Urinary bladder (tissue), 3 donors: ENCODE measurements at regions not wholly inside any gene's neighbourhood (a gene's known extent, or its start where the extent isn't known, plus 50 kb on each side); places are given as distances from the start of the nearest gene placed in this dataset.
A peak's percentile ranks its signal among the peaks of the same experiment; 100 is the strongest.
"Not testable (repeated sequence)": the region's sequence is repeated elsewhere in the genome, so short reads cannot be mapped to it uniquely, and the experiment has no call there.

Source experiments
- DNase-seq: peaks from one replicate; pipeline ENCODE4 v3.0.0-alpha.2; 2015; ENCODE audit errors: extremely low spot score
- H3K27ac ChIP-seq: one replicate; pipeline ENCODE4 v1.5.1; 2013; ENCODE audit warnings: low read depth, mild to moderate bottlenecking, moderate library complexity
- H3K36me3 ChIP-seq: one replicate; pipeline ENCODE4 v1.6.1; 2013; ENCODE audit warnings: mild to moderate bottlenecking, moderate library complexity; ENCODE audit not compliant: insufficient read depth
- H3K4me1 ChIP-seq: one replicate; pipeline ENCODE4 v1.6.1; 2013; ENCODE audit warnings: mild to moderate bottlenecking, moderate library complexity; ENCODE audit not compliant: insufficient read depth
- H3K4me3 ChIP-seq: one replicate; pipeline ENCODE4 v1.5.1; 2013; ENCODE audit warnings: low read depth, low read length
- WGBS: extraction: QIAGEN DNeasy Blood & Tissue Kit; methylation state at CpG from one replicate; pipeline ENCODE4 v1.1.7; 2013; 5-methylcytosine and 5-hydroxymethylcytosine counted together
- donor health status: healthy with polysubstance abuse.
- donor health status: healthy.

DNA sequence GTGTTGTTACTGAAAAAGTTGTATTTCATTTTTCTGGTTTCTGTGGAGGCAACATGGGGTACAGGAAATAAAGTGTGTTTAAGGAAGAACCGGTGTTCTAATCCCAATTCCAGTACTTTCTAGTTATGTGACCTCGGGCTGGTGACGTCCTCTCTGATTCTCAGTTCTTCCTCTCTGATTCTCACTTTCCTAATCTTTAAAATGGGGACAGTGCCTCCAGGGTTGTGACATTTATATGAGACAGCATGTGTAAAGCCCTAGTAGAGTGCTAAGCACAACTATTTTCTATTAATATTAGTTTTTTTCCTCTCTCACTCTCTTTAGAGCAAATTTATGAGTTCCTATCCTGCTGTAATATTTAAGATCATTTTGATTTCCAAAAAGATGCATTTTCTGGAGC lies 50.9 kb upstream of the PTPDC1 start:
- Histone ChIP-seq H3K27ac (no peak overlapping the region), H3K4me1 (no peaks in the 10 kb centered on the region), H3K4me3 (no peak overlapping the region), H3K36me3 (no peaks in the 10 kb centered on the region)
- no peak for DNase-seq
- WGBS: 89% methylated on average over 3 of the region's 3 CpGs

DNA sequence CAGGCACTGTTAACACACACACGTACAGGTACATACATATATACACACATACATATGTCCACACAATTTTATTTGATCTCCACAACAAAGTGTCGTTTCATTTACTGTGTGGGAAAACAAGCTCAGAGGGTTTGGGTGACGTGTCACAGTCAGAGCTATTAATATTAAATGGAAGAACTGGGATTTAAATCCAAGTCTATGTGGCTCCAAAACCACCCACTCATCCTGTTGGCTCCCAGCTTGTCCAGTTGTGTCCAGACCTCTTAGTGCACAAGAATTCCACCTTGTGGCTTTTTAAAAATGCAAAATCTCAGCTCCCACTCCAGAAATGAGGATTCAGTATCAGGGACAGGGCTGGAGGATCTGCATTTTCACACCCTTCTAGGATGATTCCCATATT lies 52.3 kb upstream of the PTPDC1 start:
- WGBS: 77% methylated on average over 3 of the region's 3 CpGs

DNA sequence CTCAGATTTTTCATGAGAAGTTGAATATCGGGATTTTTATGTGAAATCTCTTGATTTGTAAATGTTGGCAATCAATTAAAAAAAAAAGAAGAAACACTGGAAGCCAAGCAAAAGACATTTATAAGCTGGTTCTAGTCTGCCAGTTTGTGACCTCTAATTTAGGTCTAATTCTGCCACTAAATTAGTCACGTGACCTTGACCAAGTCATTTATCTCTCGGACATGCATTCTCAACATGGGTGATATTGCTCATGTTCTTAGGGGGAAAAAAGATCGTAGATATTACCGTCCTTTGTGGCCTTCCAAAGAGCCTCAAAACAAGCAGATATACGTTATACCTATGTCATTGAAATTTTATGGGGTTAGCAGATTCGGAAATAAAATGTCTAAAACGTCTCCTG lies 52.9 kb upstream of the PTPDC1 start:
- WGBS: 57% methylated on average over 8 of the region's 8 CpGs
- no peak overlapping the region for H3K27ac ChIP-seq
- peak overlapping the region; percentile 78 for H3K4me3 ChIP-seq
- no peaks in the 10 kb centered on the region for H3K4me1 ChIP-seq
- no peak for DNase-seq
- no peaks in the 10 kb centered on the region for H3K36me3 ChIP-seq

More for the DNA sequence above, 52.3 kb upstream of the PTPDC1 start:
- no peaks in the 10 kb centered on the region for H3K36me3 ChIP-seq
- H3K4me1 ChIP-seq: no peaks in the 10 kb centered on the region
- H3K4me3 ChIP-seq: no peak overlapping the region
- H3K27ac ChIP-seq: no peak overlapping the region
- DNase-seq: no peak

DNA sequence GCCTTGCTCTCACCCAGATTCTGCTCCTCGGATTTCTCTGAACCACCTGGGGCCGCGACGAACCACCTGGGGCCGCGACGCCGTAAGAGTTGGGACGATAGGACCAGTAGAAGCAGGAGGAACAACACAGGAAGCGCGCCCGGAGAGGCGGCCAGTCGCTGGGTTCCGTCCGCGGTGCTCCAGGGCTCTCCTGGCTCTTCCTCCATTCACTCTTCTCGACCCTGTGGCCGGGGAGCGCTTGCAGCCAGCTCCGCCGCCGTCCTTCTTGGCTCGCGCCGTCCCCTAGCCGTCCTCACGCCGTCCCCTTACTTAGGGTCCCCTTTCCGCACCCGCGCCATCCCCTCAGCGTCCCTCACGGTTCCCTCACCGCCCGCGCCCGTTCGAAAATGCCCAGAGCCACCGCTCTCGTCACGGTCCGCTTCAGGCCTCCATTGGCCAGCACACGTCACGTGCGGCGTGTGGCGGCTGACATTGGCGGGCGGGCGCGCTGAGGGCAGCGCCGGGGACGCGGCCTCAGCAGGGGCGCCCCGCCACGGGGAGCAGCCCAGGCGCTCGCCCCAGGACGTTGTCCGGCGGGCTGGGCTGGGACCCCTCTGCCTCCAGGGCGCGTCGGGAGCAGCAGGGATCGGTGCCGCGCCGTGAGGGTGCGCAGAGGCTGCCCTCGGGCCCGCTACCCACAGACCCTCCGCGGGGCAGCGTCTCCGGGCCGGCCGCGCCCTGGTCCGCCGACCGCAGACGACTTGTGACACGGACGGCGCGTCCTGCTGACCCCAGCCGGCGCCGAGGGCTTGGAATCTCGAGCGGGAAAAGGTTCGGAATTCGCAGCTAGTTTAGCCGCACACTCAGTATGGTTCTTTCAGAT lies 53.7 kb upstream of the PTPDC1 start:
- peak overlapping the region; percentile 49 for H3K27ac ChIP-seq
- no peaks in the 10 kb centered on the region for H3K36me3 ChIP-seq
- DNase-seq: peak; percentile 67
- peak overlapping the region; percentile 78 for H3K4me3 ChIP-seq
- H3K4me1 ChIP-seq: no peaks in the 10 kb centered on the region
- under 1% methylated on average over 97 of the region's 97 CpGs for WGBS

DNA sequence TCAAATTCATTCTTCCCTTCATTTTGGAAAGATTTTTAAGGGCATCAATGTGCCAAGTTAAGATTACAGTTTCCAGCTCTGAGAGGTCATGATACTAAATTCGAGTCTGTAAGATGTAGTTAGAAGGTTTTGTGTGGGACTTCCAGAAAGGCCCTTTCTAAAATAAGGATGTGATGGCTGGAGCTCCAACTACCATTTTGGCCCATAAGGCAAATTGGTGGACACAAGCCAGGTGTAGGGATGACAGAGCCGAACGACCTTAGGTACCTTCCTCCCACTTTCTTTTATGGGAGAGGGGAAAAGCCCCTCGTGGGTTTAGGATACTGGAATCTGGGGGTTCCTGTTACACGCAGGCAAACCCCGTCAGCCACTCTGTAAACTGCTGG lies 54.3 kb upstream of the PTPDC1 start:
- Histone ChIP-seq H3K4me3 (peak overlapping the region; percentile 78), H3K27ac (no peak overlapping the region), H3K4me1 (no peaks in the 10 kb centered on the region), H3K36me3 (no peaks in the 10 kb centered on the region)
- WGBS: 26% methylated on average over 6 of the region's 6 CpGs
- no peak for DNase-seq

DNA sequence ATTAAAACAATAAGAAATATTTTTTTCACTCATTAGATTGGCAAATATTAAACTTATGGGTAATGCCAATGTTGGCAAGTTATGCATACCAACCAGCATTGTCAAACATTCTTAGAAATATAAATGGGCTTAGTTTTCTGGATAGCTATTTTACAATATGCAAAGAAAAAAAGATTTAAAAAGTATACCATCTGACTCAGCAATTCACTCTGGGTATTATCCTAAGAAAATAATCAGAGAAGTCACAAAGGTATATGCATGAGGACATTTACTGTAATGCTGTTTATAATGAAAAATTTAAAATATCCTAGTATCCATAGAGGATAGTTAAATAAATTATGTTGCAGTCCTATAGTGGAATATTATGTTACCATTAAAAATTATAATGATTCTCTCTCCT lies 57.4 kb upstream of the PTPDC1 start:
- no peak overlapping the region for H3K4me3 ChIP-seq
- no peaks in the 10 kb centered on the region for H3K36me3 ChIP-seq
- no peak for DNase-seq
- H3K27ac ChIP-seq: no peak overlapping the region
- no peaks in the 10 kb centered on the region for H3K4me1 ChIP-seq

DNA sequence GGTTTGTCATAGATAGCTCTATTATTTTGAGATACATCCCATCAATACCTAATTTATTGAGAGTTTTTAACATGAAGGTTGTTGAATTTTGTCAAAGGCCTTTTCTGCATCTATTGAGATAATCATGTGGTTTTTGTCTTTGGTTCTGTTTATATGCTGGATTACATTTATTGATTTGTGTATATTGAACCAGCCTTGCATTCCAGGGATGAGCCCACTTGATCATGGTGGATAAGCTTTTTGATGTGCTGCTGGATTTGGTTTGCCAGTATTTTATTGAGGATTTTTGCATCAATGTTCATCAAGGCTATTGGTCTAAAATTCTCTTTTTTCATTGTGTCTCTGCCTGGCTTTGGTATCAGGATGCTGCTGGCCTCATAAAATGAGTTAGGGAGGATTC lies 61.8 kb upstream of the PTPDC1 start:
- H3K27ac ChIP-seq, H3K4me3 ChIP-seq, H3K4me1 ChIP-seq, DNase-seq, H3K36me3 ChIP-seq: not testable (repeated sequence)

DNA sequence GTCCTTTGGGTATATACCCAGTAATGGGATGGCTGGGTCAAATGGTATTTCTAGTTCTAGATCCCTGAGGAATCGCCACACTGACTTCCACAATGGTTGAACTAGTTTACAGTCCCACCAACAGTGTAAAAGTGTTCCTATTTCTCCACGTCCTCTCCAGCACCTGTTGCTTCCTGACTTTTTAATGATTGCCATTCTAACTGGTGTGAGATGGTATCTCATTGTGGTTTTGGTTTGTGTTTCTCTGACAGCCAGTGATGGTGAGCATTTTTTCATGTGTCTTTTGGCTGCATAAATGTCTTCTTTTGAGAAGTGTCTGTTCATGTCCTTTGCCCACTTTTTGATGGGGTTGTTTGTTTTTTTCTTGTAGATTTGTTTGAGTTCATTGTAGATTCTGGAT lies 63.4 kb upstream of the PTPDC1 start:
- H3K27ac ChIP-seq, H3K4me1 ChIP-seq, H3K36me3 ChIP-seq, DNase-seq, H3K4me3 ChIP-seq: not testable (repeated sequence)
- no CpG with 5 or more reads among the region's 2 CpGs for WGBS

DNA sequence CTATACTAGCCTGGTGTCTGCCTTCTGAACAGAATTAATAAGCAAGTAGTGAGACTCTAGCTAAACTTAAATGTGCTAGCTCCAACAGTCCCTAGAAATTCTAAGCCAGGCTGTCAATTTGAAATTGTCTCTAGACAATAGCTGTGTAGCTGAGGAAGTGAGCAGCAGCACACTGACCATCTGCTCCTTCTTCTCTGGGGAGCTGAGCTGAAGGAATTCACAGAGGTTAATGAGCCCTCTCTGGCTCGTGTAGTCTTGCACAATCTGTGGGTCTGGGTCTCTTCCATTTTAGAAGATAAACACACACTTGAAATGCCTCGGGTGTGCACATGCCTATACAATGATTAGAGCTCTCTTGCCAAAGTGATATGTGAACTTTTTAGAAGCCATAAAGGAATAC lies 63.5 kb upstream of the BARX1 start:
- DNase-seq: no peak
- Histone ChIP-seq H3K27ac (no peak overlapping the region), H3K4me3 (no peak overlapping the region), H3K4me1 (no peaks in the 10 kb centered on the region), H3K36me3 (no peaks in the 10 kb centered on the region)
- WGBS: 15% methylated on average over 2 of the region's 2 CpGs

DNA sequence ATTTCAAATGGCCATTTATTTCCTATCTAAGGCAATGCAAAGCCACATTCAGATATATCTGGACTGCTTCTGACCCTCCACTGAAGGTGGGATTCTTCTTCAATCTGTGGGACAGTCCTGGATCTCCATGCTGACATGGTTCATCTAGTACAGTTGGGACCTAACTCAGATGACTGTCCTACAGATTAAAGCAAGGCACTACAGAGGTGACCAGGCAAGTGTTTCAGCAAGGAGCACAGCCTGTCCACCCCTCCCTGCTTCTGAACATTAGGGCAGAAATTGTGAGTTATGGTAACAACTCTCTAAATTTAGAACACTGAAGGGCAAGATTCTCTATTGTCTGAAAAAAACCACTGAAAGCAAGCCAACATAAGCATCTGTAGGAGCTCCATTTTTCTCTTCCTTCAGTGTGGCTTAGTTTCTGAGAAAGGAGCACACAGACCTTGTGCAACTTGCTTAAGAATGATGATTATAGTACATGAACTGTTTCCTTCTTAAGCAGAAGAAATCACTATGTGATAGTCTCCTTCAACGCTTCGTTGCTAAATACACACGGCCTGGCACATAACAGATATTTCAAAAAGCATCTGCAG lies 62.9 kb upstream of the BARX1 start:
- Histone ChIP-seq H3K36me3 (no peaks in the 10 kb centered on the region), H3K27ac (no peak overlapping the region), H3K4me1 (no peaks in the 10 kb centered on the region), H3K4me3 (no peak overlapping the region)
- no peak for DNase-seq
- 46% methylated on average over 3 of the region's 3 CpGs for WGBS

DNA sequence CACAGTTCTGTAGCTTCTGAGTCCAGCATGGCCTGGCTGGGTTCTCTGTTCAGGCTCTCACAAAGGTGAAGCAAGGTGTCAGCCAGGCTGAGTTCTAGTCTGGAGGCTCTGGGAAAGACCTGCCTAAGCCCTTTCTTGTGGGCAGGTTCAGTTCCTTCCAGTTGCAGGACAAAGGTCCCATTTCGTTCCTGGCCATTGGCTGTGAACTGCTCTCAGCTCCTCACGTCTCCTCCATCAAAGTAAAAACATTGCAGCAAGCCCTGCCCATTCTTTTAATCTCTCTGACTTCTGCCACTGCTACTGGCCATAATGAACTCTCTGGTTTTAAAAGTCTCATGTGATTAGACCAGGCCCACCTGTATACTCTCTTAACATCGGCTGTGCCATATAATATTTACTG lies 61.6 kb upstream of the BARX1 start:
- 86% methylated on average over 3 of the region's 3 CpGs for WGBS
- Histone ChIP-seq H3K4me1 (no peaks in the 10 kb centered on the region), H3K4me3 (no peak overlapping the region), H3K27ac (no peak overlapping the region), H3K36me3 (no peaks in the 10 kb centered on the region)
- DNase-seq: no peak

DNA sequence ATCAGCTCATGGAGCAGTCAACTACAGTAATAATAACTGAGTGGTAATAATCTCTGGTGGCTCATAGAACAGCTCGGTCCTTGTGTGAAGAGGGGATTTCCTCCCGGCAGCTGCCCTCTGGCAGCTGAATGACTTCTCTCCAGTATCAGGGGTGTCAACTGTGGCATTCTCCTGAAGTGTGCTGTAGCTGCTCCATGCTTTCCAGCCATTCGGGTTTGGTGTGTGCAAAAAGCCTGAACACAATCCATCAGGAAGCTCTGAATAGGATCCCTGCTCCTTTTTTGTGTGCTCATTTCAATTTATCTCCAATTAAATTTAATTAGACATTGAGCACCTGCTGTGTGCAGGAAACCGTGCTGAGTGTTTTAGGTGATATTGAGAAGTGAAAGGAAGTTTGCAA lies 59.8 kb upstream of the BARX1 start:
- WGBS: 53% methylated on average over 4 of the region's 4 CpGs
- Histone ChIP-seq H3K27ac (no peak overlapping the region), H3K4me1 (no peaks in the 10 kb centered on the region), H3K36me3 (no peaks in the 10 kb centered on the region), H3K4me3 (no peak overlapping the region)
- no peak for DNase-seq

DNA sequence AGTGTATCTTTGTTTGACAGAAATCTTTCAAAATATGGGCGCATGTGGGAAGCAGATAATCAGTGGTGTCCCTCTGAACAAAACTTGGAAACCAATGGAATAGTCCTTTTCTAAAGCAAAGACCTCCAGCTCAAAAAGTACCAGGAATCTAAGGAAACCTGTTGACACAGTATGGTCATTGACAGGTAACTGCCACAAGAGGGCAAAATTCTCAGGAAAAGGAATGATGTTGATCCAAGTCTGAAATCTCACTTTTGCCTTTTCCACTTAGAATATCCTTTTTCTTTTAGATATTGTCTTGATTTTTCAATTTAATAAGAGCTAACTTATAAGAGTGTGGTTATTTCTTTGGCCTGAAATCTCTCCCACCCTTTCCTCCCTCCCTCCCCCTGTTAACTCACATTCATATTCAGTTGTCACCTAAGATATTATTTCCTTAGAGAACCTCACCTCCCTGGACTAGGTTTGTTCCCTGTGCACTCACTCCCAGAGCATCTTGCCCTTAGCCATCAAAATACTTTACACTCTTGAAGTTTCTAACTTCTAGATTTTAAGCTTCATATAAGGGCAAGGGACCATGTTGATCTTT lies 59.0 kb upstream of the BARX1 start:
- 38% methylated on average over 1 of the region's 1 CpG for WGBS
- Histone ChIP-seq H3K4me1 (no peaks in the 10 kb centered on the region), H3K27ac (no peak overlapping the region), H3K4me3 (no peak overlapping the region), H3K36me3 (no peaks in the 10 kb centered on the region)
- no peak for DNase-seq

DNA sequence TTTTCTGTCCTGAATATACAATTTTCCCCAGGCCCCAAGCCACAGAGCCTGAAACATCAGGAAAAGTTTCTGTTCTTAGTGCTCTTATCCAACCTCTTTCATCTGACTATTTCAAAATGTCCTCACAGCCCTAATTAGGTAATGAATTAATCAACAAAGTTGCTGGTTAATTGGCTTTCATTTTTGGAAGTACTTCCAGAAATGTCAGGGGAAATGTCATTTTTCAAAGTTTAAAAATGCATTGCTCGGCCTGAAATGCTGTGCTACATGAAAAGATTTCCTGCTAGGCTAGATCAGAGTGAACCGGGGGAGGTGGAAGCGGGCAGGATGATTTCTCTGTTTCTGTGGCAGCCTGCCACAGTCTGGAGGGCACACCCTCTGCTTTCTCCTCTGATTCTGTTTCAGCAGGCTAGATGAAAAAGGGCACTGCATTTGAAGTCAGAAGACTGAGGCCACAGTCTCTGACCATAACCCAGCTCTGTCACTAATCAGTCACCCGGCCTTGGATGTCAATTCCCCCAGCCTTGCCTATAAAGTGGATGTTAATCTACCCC lies 55.9 kb upstream of the BARX1 start:
- H3K4me1 ChIP-seq: no peaks in the 10 kb centered on the region
- no peak overlapping the region for H3K4me3 ChIP-seq
- no peaks in the 10 kb centered on the region for H3K36me3 ChIP-seq
- no peak for DNase-seq
- WGBS: 60% methylated on average over 4 of the region's 4 CpGs
- H3K27ac ChIP-seq: no peak overlapping the region
